GM15510 (cell line): ENCODE measurements at regions not wholly inside any gene's neighbourhood (a gene's known extent, or its start where the extent isn't known, plus 50 kb on each side); places are given as distances from the start of the nearest gene placed in this dataset.

ENCODE experiments used
- POLR2A ChIP-seq: IDR thresholded peaks from 3 replicates; pipeline ENCODE4 v1.6.1; 2011; ENCODE audit warnings: borderline replicate concordance; ENCODE audit not compliant: insufficient read length; ENCODE audit errors: extremely low read depth

DNA sequence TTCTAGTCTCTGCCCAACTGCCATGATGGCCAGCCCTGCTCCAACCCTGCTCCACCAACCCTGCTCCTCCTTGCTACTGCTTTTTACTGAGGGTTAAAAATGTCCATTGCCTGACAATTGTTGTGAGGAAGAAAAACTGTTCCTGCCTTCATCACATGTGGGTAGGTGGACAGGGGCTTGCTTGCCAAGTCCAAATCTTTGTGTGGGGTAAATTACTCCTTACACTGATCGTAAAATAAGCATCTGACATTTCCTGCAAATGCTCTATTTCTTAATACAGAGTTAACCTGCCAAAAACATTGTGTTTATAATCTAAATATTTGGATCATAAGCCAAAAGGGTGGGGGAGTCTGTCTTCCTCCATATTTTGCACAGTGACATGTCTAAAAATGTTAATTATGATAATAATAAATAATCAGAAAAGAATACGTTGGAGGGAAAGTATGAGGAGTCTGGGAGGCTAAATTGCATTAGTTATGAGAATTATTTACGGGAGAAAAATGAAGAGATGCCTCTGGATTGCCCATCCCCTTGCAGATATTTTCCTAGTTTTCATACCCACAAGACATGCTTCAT is 242.5 kb upstream of the TBL1XR1 start:
- TF ChIP-seq POLR2A, result no peak

- TF ChIP-seq POLR2A, result no peak
These were observed 243.3 kb upstream of the TBL1XR1 start for GRCh38 chr3:177440456-177441104.

GRCh38 chr3:177441276-177441812 is 244.1 kb upstream of the TBL1XR1 start:
- no peak for TF ChIP-seq POLR2A

GRCh38 chr3:177441813-177442646 is 244.7 kb upstream of the TBL1XR1 start:
- no peak for TF ChIP-seq POLR2A

GRCh38 chr3:177443469-177443868 is 246.2 kb upstream of the TBL1XR1 start:
- no peak for TF ChIP-seq POLR2A

- TF ChIP-seq POLR2A, result no peak
These were observed 247.4 kb upstream of the TBL1XR1 start for GRCh38 chr3:177444696-177445095.

DNA sequence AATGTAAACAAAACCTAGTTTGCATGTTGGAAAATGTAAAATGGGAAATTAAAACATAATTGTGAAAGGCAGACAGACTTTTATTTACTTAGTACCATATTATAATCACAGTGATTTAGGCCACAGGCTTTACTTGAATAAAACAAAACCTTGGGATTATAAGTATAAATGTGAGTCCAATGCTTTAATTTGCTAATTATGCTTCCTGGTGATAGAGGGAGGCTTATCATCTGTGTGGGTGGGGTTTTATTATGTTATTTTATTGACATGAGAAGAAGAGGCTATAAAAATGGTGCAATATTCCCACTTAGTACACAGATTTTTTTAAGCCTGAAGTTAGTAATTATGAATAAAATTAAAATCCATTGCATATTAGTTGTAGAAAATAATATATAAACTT is 248.3 kb upstream of the TBL1XR1 start:
- no peak for TF ChIP-seq POLR2A

- TF ChIP-seq POLR2A, result no peak
These were observed 248.9 kb upstream of the TBL1XR1 start for GRCh38 chr3:177446165-177446601.

DNA sequence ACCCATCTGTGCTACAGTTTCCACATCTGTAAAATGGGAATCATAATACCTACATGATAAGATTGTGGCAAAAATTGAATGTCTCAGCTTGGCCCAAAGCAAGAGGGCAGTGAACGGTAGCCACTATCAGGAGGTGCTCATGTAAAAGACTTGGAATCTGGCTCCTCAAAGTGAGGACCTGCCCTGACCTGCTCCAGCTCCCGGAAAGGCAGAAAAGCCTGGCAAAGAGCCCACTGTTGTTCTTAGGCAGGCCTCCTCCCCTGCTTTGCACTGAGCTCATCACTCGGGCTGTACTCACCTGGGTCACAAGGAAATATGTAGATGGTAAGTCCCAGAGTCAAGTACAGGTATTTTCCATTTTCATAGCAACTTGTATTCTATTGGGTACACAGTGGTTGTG is 250.7 kb upstream of the TBL1XR1 start:
- TF ChIP-seq POLR2A, result no peak

GRCh38 chr3:177448987-177449359 is 251.7 kb upstream of the TBL1XR1 start:
- TF ChIP-seq POLR2A, result no peak

DNA sequence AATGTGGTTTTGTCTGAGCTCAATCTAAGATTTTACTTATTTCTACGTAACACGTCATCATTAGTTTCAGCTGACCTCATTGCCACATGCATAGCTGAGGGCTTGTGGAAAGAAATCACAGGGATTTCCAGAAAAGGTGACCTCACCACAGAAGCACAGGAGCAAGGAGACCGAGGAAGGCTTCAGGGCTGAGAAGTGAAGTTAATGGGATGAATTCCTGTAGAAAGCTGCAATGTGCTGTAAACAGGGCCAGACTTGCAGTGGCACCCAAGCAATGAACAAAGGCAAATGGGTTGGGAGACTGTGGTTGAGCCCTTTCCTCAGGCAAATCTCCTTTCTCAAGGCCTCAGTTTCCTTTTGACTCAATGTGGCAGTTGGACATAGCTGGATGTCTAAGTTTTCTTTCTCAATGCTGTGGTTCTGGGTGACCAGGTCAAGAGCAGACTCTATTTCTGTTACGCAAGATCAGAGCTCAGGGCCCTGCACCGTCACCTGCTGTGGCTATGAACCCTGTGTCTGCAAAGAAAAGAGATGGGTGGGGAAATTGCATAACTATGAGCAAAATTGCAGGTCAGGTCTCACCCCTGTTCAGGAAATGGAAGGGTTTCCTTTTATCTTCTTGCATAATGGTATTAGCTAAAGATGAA is 252.2 kb upstream of the TBL1XR1 start:
- no peak for TF ChIP-seq POLR2A

- TF ChIP-seq POLR2A, result no peak
These were observed 254.0 kb upstream of the TBL1XR1 start for GRCh38 chr3:177451301-177451750.

- no peak for TF ChIP-seq POLR2A
These were observed 254.9 kb upstream of the TBL1XR1 start for GRCh38 chr3:177451864-177452830.
